Heart left ventricle (tissue), 13 donors: ENCODE measurements at regions not wholly inside any gene's neighbourhood (a gene's known extent, or its start where the extent isn't known, plus 50 kb on each side); places are given as distances from the start of the nearest gene placed in this dataset.

ENCODE experiments used
- CTCF ChIP-seq, 12 donors: fragments of 200-600 bp; sonication (generic) in 4 of 12; IDR thresholded peaks; one replicate each; pipeline versions ENCODE4 v1.5.0 to v1.8.0; 2018 to 2022; ENCODE audit warnings: antibody characterized with exemption in 12 of 12, mild to moderate bottlenecking in 5 of 12
- POLR2A ChIP-seq, 2 donors: fragments of 450-650 bp; IDR thresholded peaks; one replicate each; pipeline ENCODE4 v1.6.1; 2017; ENCODE audit warnings: antibody characterized with exemption in 2 of 2, mild to moderate bottlenecking in 2 of 2, moderate library complexity in 2 of 2
- donor health status: ischemic (EF 13 %, LVEDD 7.1; RV severe dilation, severe dysfunction).
- donor health status: DM: no; HTN: yes; CAD: no.
- donor health status: DM: no; HTN: no; CAD: no.
- donor health status: ischemic (EF 25% LVEDD 6.9; RV normal size, moderate dysfunction).
- donor health status: ischemic (EF 25% LVEDD 5.7; RV mildly dilated, moderate dysfunction).
- donor health status: ischemic (EF 35%, LVEDD 5.7; RV mildly dilated, moderate dysfunction).
- donor health status: nonischemic (EF 11% LVEDD 7.7; RV severe dilation, severe dysfunction).
- donor health status: DM: yes; HTN: yes; CAD: no.
- donor health status: PGD.
- donor health status: ischemic (EF 29% LVEDD 5.4; RV normal size, mild dysfunction).
- donor health status: nonischemic (EF 23%, LVEDD 6.1; RV moderate dilation, normal function).

GRCh38 chr5:35359859-35360258 lies 129.6 kb upstream of the PRLR start:
- TF ChIP-seq CTCF (IDR thresholded peaks at IDR 0.05) (no peak), POLR2A (IDR thresholded peaks at IDR 0.05) (no peak)
